Naive thymus-derived CD4-positive, alpha-beta T cell (primary cell): ENCODE measurements at regions not wholly inside any gene's neighbourhood (a gene's known extent, or its start where the extent isn't known, plus 50 kb on each side); places are given as distances from the start of the nearest gene placed in this dataset.

ENCODE experiments used
- ATAC-seq: fragments of 150-1000 bp; cut with Tn5 transposase; 2 replicates; pipeline ENCODE4 v1.10.0; 2021; ENCODE audit warnings: mild to moderate bottlenecking, moderate library complexity
- CTCF ChIA-PET: fragments of 350-600 bp; sonication (Branson Sonifier 250); formaldehyde crosslinking; loops from one replicate; lab custom pipeline; 2021; ENCODE audit warnings: antibody characterized with exemption; lab: Charles Lee
- POLR2A ChIA-PET: fragments of 350-600 bp; sonication (Branson Sonifier 250); formaldehyde crosslinking; loops from one replicate; lab custom pipeline; 2021; ENCODE audit warnings: antibody characterized with exemption, inconsistent platforms; lab: Charles Lee
- DNase-seq, 9 donors: peaks; one replicate each; pipeline versions ENCODE4 v3.0.0 to v3.0.0-alpha.2; 2020 to 2022; ENCODE audit warnings: mixed read lengths in 1 of 9
- H3K27ac ChIP-seq: one replicate; pipeline ENCODE4 v1.7.0; 2013; ENCODE audit warnings: mild to moderate bottlenecking, low read depth, low read length, moderate library complexity
- H3K27me3 ChIP-seq, 2 donors: one replicate each; pipeline ENCODE4 v1.7.0; 2013; ENCODE audit warnings: low read length in 2 of 2, mild to moderate bottlenecking in 2 of 2, moderate library complexity in 2 of 2; ENCODE audit not compliant: control insufficient read depth in 2 of 2, insufficient read depth in 2 of 2
- H3K36me3 ChIP-seq, 3 experiments: 1 replicate in 2 of 3; 2 replicates in 1 of 3; pipeline ENCODE4 v1.7.0; 2013; ENCODE audit warnings: low read length in 3 of 3, mild to moderate bottlenecking in 3 of 3, moderate library complexity in 1 of 3; ENCODE audit not compliant: insufficient read depth in 3 of 3, control insufficient read depth in 2 of 3
- H3K4me1 ChIP-seq, 2 donors: one replicate each; pipeline ENCODE4 v1.7.0; 2013; ENCODE audit warnings: low read length in 2 of 2, mild to moderate bottlenecking in 2 of 2, moderate library complexity in 1 of 2; ENCODE audit not compliant: control insufficient read depth in 2 of 2, insufficient read depth in 2 of 2
- H3K4me3 ChIP-seq: 2 replicates; pipeline ENCODE4 v1.7.0; 2013; ENCODE audit warnings: mild to moderate bottlenecking, low read length
- H3K9me3 ChIP-seq, 3 experiments: 1 replicate in 2 of 3; 2 replicates in 1 of 3; pipeline ENCODE4 v1.7.0; 2013; ENCODE audit warnings: low read length in 3 of 3; ENCODE audit not compliant: control insufficient read depth in 2 of 3
- H3K27ac Mint-ChIP-seq, 9 donors: one replicate each; pipeline ENCODE4 v1.8.0; 2020 to 2022; ENCODE audit warnings: mixed read lengths in 9 of 9, mild to moderate bottlenecking in 8 of 9, moderate library complexity in 5 of 9, inconsistent platforms in 2 of 9
- H3K27me3 Mint-ChIP-seq, 5 donors: one replicate each; pipeline ENCODE4 v1.8.0; 2021 to 2022; ENCODE audit warnings: mixed read lengths in 5 of 5, mild to moderate bottlenecking in 1 of 5
- H3K36me3 Mint-ChIP-seq, 5 donors: one replicate each; pipeline ENCODE4 v1.8.0; 2020 to 2022; ENCODE audit warnings: mixed read lengths in 5 of 5, mild to moderate bottlenecking in 3 of 5, inconsistent platforms in 1 of 5
- H3K4me1 Mint-ChIP-seq, 7 donors: one replicate each; pipeline ENCODE4 v1.8.0; 2020 to 2022; ENCODE audit warnings: mixed read lengths in 7 of 7, mild to moderate bottlenecking in 3 of 7, inconsistent platforms in 1 of 7
- H3K4me3 Mint-ChIP-seq, 10 donors: one replicate each; pipeline ENCODE4 v1.8.0; 2020 to 2022; ENCODE audit warnings: mild to moderate bottlenecking in 10 of 10, mixed read lengths in 10 of 10, moderate library complexity in 6 of 10, inconsistent platforms in 2 of 10
- H3K9me3 Mint-ChIP-seq, 11 donors: one replicate each; pipeline ENCODE4 v1.8.0; 2020 to 2022; ENCODE audit warnings: mixed read lengths in 11 of 11, mild to moderate bottlenecking in 4 of 11, inconsistent platforms in 1 of 11, moderate library complexity in 1 of 11
- intact Hi-C, 2 donors: fragments of 100-400 bp; cut with micrococcal nuclease; formaldehyde crosslinking; loops; one replicate each; pipeline ENCODE4 v1.15.1; 2023

DNA sequence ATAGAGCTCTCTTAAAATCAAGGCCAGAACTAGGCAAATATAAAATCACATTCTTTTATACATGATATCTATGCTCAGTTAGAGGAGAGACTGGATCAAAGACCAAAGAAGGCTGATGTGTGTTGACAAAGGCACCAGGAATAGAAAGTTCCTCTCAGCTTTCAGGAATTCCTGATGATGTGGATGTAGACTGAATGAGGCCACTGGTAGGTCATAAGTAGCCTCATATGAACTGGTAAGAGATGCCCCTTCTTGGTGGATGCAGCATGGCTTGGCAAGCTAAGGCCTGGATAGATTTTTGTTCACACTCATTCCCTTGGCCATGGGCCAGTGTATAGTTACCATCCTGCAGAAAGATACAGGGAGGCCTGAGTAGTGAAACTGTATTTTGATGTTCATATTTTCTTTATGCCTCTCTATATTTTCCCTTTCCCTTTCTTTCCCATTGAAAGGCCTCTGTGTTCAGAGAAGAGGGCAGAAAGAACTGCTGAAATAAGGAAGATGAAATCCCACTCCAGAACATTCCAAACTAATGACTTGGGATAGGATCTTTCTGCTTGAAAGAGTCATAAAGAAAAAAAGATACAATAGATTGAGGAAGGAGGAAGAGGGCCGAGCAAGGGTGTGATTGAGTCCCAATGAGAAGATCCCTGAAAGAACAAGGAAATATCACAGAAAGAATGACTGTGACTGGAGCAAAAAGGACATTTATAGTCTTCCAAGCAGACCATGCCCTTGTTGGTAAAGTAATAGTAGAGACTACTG is 2182.7 kb upstream of the PIK3C3 start:
- CTCF ChIA-PET: no interaction called here
- no peak overlapping the region for H3K27ac ChIP-seq
- H3K4me1 ChIP-seq: no peaks in the 10 kb centered on the region
- H3K4me3 ChIP-seq: no peak overlapping the region
- H3K36me3 Mint-ChIP-seq: no peaks in the 10 kb centered on the region
- ATAC-seq (no peak), DNase-seq (no peak)
- no peaks in the 10 kb centered on the region for H3K9me3 ChIP-seq
- H3K9me3 Mint-ChIP-seq: peaks cover 0 to 10% (median 4%) of the 10 kb centered on the region in 11 donors
- no peak overlapping the region for H3K4me3 Mint-ChIP-seq
- intact Hi-C loops: no loop called here
- POLR2A ChIA-PET: no interaction called here
- no peaks in the 10 kb centered on the region for H3K27me3 Mint-ChIP-seq
- H3K27ac Mint-ChIP-seq: no peak overlapping the region
- no peaks in the 10 kb centered on the region for H3K36me3 ChIP-seq
- no peaks in the 10 kb centered on the region for H3K27me3 ChIP-seq
- peaks cover 0 to 2% (median 0%) of the 10 kb centered on the region in 7 donors for H3K4me1 Mint-ChIP-seq

DNA sequence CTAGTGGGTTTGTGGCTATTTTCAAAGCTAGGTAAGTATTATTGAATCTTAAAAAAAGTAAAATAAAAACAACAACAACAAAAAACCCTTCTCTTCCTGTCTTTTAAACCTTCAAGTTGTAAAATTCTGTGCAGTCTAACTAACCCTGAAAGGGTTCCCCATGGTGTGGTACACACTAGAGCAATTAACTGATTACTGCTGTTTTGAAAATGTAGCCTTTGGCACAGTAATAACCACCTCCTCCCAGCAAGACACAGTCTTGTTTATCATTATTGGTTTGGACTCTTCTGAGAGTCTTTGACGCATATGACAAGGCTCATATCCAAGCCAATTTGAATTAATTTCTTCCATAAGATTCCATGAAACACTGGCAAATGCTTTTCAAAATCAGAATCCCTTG is 2184.6 kb upstream of the PIK3C3 start:
- Histone ChIP-seq H3K36me3 (no peaks in the 10 kb centered on the region), H3K27me3 (no peaks in the 10 kb centered on the region), H3K9me3 (no peaks in the 10 kb centered on the region), H3K27ac (no peak overlapping the region), H3K4me3 (no peak overlapping the region), H3K4me1 (no peaks in the 10 kb centered on the region)
- no peak overlapping the region for H3K4me3 Mint-ChIP-seq
- ATAC-seq: no peak
- no peak for DNase-seq
- H3K9me3 Mint-ChIP-seq: peaks cover 0 to 14% (median 4%) of the 10 kb centered on the region in 11 donors
- ChIA-PET POLR2A (interaction anchor here (0.7 kb wide), 1 partner anchor 1728 kb away, joined by 3 read pairs; no protein-coding TSS in a partner anchor), CTCF (no interaction called here)
- intact Hi-C loops: no loop called here
- H3K36me3 Mint-ChIP-seq: no peaks in the 10 kb centered on the region
- no peak overlapping the region for H3K27ac Mint-ChIP-seq
- H3K27me3 Mint-ChIP-seq: no peaks in the 10 kb centered on the region
- H3K4me1 Mint-ChIP-seq: peaks cover 0 to 2% (median 0%) of the 10 kb centered on the region in 7 donors

DNA sequence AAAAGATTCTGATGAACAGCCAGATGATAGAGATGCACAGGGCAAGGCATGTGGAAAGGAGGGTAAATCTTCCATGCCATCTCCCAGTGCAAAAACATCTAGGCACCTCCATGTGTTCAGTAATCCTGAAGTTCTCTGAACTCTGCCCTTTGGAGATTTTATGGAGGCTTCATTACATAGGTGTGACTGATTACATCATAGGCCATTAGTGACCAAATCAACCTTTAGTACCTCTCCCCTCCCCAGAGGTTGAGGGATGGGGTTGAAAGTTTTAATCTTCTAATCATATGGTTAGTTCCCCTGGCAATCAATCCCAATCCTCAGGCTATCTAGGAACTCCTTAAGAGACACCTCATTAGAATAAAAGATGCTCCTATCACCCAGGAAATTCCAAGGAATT is 2190.2 kb upstream of the PIK3C3 start:
- no peak for ATAC-seq
- Histone ChIP-seq H3K4me3 (no peak overlapping the region), H3K36me3 (no peaks in the 10 kb centered on the region), H3K27ac (no peak overlapping the region), H3K27me3 (no peaks in the 10 kb centered on the region), H3K4me1 (no peaks in the 10 kb centered on the region), H3K9me3 (no peaks in the 10 kb centered on the region)
- no peaks in the 10 kb centered on the region for H3K27me3 Mint-ChIP-seq
- ChIA-PET CTCF (no interaction called here), POLR2A (no interaction called here)
- H3K4me1 Mint-ChIP-seq: no peaks in the 10 kb centered on the region
- intact Hi-C loops: no loop called here
- no peak overlapping the region for H3K4me3 Mint-ChIP-seq
- H3K36me3 Mint-ChIP-seq: no peaks in the 10 kb centered on the region
- DNase-seq: no peak
- H3K9me3 Mint-ChIP-seq: peaks cover 0 to 17% (median 4%) of the 10 kb centered on the region in 11 donors
- no peak overlapping the region for H3K27ac Mint-ChIP-seq

DNA sequence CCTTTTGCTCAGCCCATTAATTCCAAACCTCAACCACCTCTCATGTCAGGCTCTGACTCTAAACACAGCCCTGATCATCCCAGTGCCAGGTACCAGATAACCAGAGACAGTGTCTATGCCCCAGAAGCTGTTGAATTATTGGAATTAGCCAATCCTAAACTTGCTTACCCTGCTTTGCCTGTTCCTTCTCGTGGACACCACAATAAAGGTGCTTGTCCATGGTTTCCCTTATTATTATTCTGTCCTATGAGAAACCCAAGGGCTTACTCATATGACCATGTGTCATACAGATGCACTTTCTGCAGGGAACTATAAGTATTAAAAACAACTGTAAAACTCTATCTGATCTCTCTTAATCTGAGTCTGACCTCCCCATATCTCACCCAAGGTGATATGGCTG is 2193.8 kb upstream of the PIK3C3 start:
- intact Hi-C loops: no loop called here
- no peak for ATAC-seq
- Histone ChIP-seq H3K9me3 (no peaks in the 10 kb centered on the region), H3K27ac (no peak overlapping the region), H3K27me3 (no peaks in the 10 kb centered on the region), H3K4me3 (no peak overlapping the region), H3K36me3 (no peaks in the 10 kb centered on the region), H3K4me1 (no peaks in the 10 kb centered on the region)
- Mint-ChIP-seq H3K4me3 (no peak overlapping the region), H3K27me3 (no peaks in the 10 kb centered on the region), H3K4me1 (no peaks in the 10 kb centered on the region), H3K27ac (no peak overlapping the region), H3K9me3 (peaks cover 0 to 19% (median 5%) of the 10 kb centered on the region in 11 donors), H3K36me3 (no peaks in the 10 kb centered on the region)
- ChIA-PET CTCF (no interaction called here), POLR2A (no interaction called here)
- DNase-seq: no peak

DNA sequence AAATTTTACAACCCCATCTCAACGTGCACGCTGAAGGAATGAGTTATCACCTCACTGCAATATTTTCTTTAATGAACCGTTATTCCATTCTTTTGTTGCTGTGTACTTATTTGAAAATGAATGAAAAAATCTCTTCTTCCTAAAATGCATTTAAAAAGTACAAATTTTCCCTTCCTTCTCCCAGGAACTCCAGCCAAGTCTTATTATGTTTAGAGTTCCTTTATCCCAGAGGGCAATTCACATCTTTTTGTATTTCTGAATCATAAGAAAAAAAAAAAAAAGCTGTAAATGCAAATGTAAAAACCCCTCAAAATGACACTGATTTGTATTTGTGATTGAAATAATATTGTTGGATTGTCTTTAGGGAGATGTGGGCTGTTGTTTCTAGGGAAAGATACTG is 2194.3 kb upstream of the CELF4 start:
- Histone ChIP-seq H3K4me1 (no peaks in the 10 kb centered on the region), H3K27me3 (no peaks in the 10 kb centered on the region), H3K27ac (no peak overlapping the region), H3K9me3 (no peaks in the 10 kb centered on the region), H3K4me3 (no peak overlapping the region), H3K36me3 (no peaks in the 10 kb centered on the region)
- no peak for DNase-seq
- H3K27ac Mint-ChIP-seq: no peak overlapping the region
- intact Hi-C loops: no loop called here
- POLR2A ChIA-PET: no interaction called here
- H3K36me3 Mint-ChIP-seq: no peaks in the 10 kb centered on the region
- H3K4me3 Mint-ChIP-seq: no peak overlapping the region
- CTCF ChIA-PET: no interaction called here
- H3K9me3 Mint-ChIP-seq: peaks cover 0 to 19% (median 7%) of the 10 kb centered on the region in 11 donors
- no peaks in the 10 kb centered on the region for H3K4me1 Mint-ChIP-seq
- H3K27me3 Mint-ChIP-seq: no peaks in the 10 kb centered on the region
- ATAC-seq: no peak

DNA sequence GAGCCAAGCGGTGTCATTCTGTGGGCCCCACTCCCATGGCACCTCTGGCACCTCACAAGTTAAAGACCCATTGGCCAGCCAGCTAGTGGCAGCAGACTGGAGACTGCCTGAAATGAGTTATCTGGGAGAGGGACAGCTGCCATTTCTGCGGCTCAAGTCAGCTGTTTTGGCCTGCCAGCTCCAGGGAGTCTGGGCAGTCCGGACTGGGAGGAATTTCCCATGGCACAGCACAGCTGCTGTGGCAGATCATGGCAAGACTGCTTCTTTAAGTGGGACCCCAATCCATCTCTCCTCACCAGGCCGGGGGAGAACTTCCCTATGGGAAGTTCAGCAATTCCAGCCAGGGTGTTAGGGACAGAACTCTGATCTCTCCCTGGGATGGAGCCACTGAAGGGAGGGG is 2187.6 kb upstream of the CELF4 start:
- Histone ChIP-seq H3K36me3 (no peaks in the 10 kb centered on the region), H3K4me3 (no peak overlapping the region), H3K27me3 (no peaks in the 10 kb centered on the region), H3K9me3 (no peaks in the 10 kb centered on the region), H3K27ac (no peak overlapping the region), H3K4me1 (no peaks in the 10 kb centered on the region)
- POLR2A ChIA-PET: no interaction called here
- ATAC-seq (no peak), DNase-seq (no peak)
- intact Hi-C loops: no loop called here
- Mint-ChIP-seq H3K27me3 (no peaks in the 10 kb centered on the region), H3K27ac (no peak overlapping the region), H3K36me3 (no peaks in the 10 kb centered on the region), H3K4me3 (no peak overlapping the region), H3K9me3 (peaks cover 0 to 20% (median 10%) of the 10 kb centered on the region in 11 donors), H3K4me1 (no peaks in the 10 kb centered on the region)
- CTCF ChIA-PET: no interaction called here

DNA sequence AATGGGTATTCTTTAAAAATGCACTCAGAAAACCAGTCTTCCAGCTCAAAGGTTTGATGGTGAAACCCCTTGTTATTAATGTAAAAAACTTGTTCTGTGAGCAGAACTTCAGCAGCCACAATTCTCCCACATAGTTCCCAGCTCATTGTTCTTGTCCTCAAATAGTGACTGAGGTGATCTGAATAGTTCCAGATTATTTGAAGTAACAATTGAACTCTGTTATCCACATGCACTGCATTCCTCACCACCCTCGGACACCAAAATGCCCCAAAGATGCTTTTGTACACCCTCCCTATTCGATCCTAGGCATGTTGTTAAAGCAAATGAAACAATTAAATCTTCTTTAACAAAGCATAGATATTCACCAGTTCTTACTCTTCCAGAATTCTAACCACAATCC is 2186.8 kb upstream of the CELF4 start:
- Histone ChIP-seq H3K27ac (no peak overlapping the region), H3K4me1 (no peaks in the 10 kb centered on the region), H3K36me3 (no peaks in the 10 kb centered on the region), H3K27me3 (no peaks in the 10 kb centered on the region), H3K4me3 (no peak overlapping the region), H3K9me3 (no peaks in the 10 kb centered on the region)
- no peaks in the 10 kb centered on the region for H3K27me3 Mint-ChIP-seq
- H3K9me3 Mint-ChIP-seq: peaks cover 0 to 18% (median 6%) of the 10 kb centered on the region in 11 donors
- intact Hi-C loops: no loop called here
- no peak overlapping the region for H3K27ac Mint-ChIP-seq
- ChIA-PET POLR2A (no interaction called here), CTCF (no interaction called here)
- no peaks in the 10 kb centered on the region for H3K36me3 Mint-ChIP-seq
- H3K4me3 Mint-ChIP-seq: no peak overlapping the region
- H3K4me1 Mint-ChIP-seq: no peaks in the 10 kb centered on the region
- DNase-seq (no peak), ATAC-seq (no peak)
